SK-N-SH (cell line): ENCODE measurements at regions not wholly inside any gene's neighbourhood (a gene's known extent, or its start where the extent isn't known, plus 50 kb on each side); places are given as distances from the start of the nearest gene placed in this dataset.

Source experiments
- RAD21 ChIP-seq: IDR thresholded peaks from 2 replicates; pipeline ENCODE4 v1.6.1; 2012; ENCODE audit warnings: mild to moderate bottlenecking, low read length
- TEAD4 ChIP-seq: IDR thresholded peaks from 2 replicates; pipeline ENCODE4 v1.4.0; 2012; ENCODE audit warnings: mild to moderate bottlenecking, borderline replicate concordance; ENCODE audit not compliant: insufficient read depth
- TF ChIP-seq, protein P1 (sequence below): fragments of 200-600 bp; sonication (generic); IDR thresholded peaks from 2 replicates; pipeline ENCODE4 v1.6.1; 2017; ENCODE audit warnings: antibody characterized with exemption, mild to moderate bottlenecking, moderate library complexity
- TF ChIP-seq, protein P2 (sequence below): IDR thresholded peaks from 2 replicates; pipeline ENCODE4 v1.6.1; 2012; ENCODE audit warnings: mild to moderate bottlenecking, low read depth, low read length, moderate library complexity

DNA sequence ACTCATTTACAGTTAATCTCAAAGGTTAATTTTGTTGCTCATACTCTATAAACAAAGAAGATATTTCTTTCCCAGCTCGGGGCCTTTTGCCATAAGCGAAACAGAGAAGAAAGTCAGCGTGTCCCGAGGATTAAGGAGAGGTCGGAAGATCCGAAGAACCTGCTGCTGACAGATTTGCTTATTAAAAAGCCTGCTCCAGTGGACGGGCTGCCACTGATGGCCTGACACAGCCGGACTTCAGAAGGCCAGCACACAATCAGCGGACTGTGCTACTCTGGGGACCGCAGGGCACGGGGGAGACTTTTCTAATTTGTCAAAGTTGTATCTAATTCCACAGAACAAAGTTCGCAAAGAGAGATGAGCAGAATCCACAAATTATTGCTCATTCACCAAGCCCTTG lies 315.4 kb downstream of the ETAA1 start:
- TF ChIP-seq TEAD4 = no peak
- TF ChIP-seq, protein P1, sequence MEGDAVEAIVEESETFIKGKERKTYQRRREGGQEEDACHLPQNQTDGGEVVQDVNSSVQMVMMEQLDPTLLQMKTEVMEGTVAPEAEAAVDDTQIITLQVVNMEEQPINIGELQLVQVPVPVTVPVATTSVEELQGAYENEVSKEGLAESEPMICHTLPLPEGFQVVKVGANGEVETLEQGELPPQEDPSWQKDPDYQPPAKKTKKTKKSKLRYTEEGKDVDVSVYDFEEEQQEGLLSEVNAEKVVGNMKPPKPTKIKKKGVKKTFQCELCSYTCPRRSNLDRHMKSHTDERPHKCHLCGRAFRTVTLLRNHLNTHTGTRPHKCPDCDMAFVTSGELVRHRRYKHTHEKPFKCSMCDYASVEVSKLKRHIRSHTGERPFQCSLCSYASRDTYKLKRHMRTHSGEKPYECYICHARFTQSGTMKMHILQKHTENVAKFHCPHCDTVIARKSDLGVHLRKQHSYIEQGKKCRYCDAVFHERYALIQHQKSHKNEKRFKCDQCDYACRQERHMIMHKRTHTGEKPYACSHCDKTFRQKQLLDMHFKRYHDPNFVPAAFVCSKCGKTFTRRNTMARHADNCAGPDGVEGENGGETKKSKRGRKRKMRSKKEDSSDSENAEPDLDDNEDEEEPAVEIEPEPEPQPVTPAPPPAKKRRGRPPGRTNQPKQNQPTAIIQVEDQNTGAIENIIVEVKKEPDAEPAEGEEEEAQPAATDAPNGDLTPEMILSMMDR = no peak
- no peak for TF ChIP-seq RAD21
- TF ChIP-seq, protein P2, sequence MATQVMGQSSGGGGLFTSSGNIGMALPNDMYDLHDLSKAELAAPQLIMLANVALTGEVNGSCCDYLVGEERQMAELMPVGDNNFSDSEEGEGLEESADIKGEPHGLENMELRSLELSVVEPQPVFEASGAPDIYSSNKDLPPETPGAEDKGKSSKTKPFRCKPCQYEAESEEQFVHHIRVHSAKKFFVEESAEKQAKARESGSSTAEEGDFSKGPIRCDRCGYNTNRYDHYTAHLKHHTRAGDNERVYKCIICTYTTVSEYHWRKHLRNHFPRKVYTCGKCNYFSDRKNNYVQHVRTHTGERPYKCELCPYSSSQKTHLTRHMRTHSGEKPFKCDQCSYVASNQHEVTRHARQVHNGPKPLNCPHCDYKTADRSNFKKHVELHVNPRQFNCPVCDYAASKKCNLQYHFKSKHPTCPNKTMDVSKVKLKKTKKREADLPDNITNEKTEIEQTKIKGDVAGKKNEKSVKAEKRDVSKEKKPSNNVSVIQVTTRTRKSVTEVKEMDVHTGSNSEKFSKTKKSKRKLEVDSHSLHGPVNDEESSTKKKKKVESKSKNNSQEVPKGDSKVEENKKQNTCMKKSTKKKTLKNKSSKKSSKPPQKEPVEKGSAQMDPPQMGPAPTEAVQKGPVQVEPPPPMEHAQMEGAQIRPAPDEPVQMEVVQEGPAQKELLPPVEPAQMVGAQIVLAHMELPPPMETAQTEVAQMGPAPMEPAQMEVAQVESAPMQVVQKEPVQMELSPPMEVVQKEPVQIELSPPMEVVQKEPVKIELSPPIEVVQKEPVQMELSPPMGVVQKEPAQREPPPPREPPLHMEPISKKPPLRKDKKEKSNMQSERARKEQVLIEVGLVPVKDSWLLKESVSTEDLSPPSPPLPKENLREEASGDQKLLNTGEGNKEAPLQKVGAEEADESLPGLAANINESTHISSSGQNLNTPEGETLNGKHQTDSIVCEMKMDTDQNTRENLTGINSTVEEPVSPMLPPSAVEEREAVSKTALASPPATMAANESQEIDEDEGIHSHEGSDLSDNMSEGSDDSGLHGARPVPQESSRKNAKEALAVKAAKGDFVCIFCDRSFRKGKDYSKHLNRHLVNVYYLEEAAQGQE = no peak
